ENCODE measurements at regions not wholly inside any gene's neighbourhood (a gene's known extent, or its start where the extent isn't known, plus 50 kb on each side); places are given as distances from the start of the nearest gene placed in this dataset.

DNA sequence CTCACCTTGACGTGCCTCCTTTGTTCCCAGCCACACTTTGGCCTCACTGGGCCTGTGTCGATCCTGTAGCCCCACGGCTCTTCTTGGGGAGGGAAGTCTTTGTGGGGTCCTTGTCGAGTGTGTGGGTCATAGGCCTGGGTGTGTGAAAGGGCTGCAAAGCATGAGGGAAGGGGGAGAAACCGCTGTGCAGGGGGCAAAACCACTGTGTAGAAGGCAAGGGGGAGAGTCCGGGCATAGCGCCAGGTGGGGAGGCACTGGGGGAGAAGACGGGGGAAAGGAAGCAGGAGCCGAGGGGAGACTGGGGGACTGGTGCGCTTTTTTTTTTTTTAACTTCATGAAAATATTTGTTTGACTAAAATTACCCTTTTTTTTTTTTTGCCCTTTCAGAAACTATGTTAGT, 65.1 kb upstream of the RASD2 start:
- ATAC-seq (ENCODE audit: low FRiP score): no peak
- TF ChIP-seq, protein P1, sequence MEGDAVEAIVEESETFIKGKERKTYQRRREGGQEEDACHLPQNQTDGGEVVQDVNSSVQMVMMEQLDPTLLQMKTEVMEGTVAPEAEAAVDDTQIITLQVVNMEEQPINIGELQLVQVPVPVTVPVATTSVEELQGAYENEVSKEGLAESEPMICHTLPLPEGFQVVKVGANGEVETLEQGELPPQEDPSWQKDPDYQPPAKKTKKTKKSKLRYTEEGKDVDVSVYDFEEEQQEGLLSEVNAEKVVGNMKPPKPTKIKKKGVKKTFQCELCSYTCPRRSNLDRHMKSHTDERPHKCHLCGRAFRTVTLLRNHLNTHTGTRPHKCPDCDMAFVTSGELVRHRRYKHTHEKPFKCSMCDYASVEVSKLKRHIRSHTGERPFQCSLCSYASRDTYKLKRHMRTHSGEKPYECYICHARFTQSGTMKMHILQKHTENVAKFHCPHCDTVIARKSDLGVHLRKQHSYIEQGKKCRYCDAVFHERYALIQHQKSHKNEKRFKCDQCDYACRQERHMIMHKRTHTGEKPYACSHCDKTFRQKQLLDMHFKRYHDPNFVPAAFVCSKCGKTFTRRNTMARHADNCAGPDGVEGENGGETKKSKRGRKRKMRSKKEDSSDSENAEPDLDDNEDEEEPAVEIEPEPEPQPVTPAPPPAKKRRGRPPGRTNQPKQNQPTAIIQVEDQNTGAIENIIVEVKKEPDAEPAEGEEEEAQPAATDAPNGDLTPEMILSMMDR (IDR thresholded peaks at IDR 0.05): no peak

DNA sequence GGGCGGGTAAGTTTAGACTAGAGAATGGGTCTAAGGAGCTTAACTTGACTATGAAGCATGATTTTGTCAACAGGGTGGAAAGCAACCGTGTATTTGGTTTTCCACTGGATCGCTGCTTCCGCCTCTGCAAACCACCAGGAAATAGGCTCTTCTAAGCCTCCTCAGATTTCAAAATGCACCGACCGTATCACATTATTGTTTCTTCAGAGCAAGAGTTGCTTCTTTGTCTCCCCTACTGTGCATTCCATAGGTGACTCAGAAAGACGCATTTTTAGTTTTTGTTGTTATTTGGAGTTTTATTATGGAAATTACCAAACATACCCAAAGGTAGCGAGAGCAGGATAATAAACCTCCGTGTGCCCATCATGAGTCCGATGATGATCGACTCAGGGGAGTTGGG, 64.3 kb upstream of the RASD2 start:
- DNase-seq (ENCODE audit: low spot score) (no peak), ATAC-seq (ENCODE audit: low FRiP score) (no peak)
- TF ChIP-seq, protein P1 (IDR thresholded peaks at IDR 0.05): no peak

More for the DNA sequence above, 65.1 kb upstream of the RASD2 start:
- DNase-seq (ENCODE audit: low spot score): no peak

DNA sequence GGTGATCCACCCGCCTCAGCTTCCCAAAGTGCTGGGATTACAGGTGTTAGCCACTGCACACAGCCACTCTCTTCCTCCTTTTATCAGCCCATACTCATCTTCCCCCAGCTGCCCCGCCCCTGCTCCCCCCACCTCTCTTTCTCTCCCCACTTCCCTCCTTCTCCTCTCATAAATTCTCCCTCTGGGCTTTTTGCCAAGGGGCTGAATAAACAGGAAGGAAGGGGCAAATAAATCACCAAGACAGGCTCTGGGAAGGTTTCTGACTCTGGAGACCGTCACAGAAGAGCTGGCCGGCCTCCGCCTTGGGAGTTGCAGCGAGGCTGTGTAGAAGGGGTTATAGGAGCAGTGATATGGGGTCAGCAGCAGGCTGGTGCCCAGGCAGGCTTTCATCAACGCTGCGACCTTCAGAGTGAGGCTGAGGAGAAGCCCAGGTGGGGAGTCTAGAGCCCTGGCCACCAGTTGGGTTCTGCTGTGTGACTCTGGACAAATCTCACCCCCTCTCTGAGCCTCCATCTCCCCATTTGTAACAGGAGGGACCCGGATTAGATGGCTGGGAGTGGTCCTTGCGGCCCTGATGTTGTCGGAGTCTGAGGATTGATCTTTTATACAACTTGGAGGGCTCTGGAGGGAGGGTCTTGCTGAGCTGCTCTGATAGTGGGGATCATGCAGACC, 62.6 kb upstream of the RASD2 start:
- TF ChIP-seq, protein P1 (IDR thresholded peaks at IDR 0.05): no peak
- ATAC-seq (ENCODE audit: low FRiP score) (peak; percentile 61), DNase-seq (ENCODE audit: low spot score) (no peak)

DNA sequence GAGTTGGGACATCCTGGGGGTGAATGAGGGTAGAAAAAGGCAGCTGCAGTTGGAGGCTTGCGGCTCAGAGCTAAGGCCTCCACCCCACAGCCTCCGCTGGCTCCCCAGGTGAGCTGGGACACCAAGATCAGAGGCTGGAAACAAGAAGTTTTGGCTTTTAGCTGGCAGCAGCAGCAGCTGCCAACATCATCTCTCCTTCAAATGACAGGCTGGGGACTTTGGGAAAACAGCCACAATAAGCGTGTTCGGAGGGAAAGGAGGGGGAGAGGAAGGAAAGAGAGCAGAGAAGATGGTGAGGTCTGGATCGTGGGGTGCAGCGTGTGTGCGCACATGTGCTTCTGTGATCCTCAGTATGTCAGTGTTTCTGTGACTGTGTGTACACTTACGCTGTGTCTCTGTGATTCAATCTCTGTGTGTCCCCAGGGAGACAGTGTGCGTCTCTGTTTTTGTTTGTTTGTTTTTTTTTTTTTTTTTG, 62.0 kb upstream of the RASD2 start:
- ATAC-seq (ENCODE audit: low FRiP score): no peak
- no peak for DNase-seq (ENCODE audit: low spot score)
- TF ChIP-seq, protein P1 (IDR thresholded peaks at IDR 0.05): no peak

DNA sequence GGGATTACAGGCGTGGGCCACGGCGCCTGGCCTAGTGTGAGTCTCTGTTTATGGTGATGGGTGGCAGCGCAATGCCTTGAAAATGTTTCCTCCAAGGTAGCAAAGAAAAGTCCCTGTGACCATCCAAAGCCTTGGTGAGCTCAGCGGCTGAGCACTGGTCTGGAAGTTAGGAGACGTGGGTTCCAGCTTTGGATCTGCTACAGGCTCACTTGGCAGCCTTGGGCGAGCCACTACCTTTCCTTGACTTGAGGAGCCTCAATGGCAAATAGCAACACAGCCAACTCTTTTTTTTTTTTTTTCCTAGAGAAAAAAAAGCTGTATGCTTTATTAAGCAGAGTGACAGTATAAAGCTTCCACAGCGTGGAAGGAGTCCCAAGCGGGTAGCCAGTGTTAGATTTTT, 61.3 kb upstream of the RASD2 start:
- ATAC-seq (ENCODE audit: low FRiP score) (no peak), DNase-seq (ENCODE audit: low spot score) (no peak)
- TF ChIP-seq, protein P1 (IDR thresholded peaks at IDR 0.05): no peak

DNA sequence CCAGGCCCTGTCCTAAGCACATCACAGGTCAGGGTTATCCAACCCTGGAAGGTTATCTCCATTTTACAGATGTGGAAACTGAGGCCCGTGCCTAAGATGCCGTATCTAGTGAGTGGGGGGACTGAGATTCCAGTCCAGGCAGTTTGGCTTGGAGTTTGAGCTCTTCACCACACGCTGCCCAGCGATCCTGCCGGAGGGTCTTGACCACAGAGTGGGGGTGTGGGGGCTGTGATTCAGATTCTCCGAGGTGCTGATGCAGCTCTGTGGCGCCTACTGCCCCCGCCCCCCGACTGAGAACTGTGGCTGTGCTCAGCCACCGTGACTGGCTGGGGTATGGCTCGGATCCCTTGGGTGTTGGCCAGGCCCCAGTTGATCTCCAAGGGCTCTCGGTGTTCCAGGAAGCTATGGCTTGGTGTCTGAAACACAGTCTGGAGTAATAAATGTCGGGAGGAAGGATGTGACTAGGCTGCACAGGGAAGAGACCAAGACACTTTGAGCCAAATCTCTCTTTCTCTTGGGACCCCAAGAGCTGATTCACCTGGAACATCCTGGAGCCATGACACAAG, 60.6 kb upstream of the RASD2 start:
- DNase-seq (ENCODE audit: low spot score) (no peak), ATAC-seq (ENCODE audit: low FRiP score) (no peak)
- TF ChIP-seq, protein P1 (IDR thresholded peaks at IDR 0.05): no peak
